Natural killer cell treated with Interleukin-12 subunit alpha and Interleukin-12 subunit beta and Interleukin-15 and Interleukin-18, amount 100 ng/mL, for 72 hours (primary cell): ENCODE measurements at regions not wholly inside any gene's neighbourhood (a gene's known extent, or its start where the extent isn't known, plus 50 kb on each side); places are given as distances from the start of the nearest gene placed in this dataset.
"Not testable (repeated sequence)": the region's sequence is repeated elsewhere in the genome, so short reads cannot be mapped to it uniquely, and the experiment has no call there.

Source experiments
- ATAC-seq, 2 donors: fragments of 150-1000 bp; cut with Tn5 transposase in 1 of 2; sonication (Bioruptor Pico), chemical (Tn5 transposase) in 1 of 2; 2 replicates each; pipeline ENCODE4 v1.10.0; 2021
- DNase-seq: peaks from one replicate; pipeline ENCODE4 v3.0.0; 2022; ENCODE audit warnings: low spot score
- H3K27ac Mint-ChIP-seq, 2 donors: 1 replicate in 1 of 2; 2 replicates in 1 of 2; pipeline ENCODE4 v1.8.0; 2022; ENCODE audit warnings: mixed read lengths in 2 of 2, mild to moderate bottlenecking in 1 of 2, moderate library complexity in 1 of 2
- H3K27me3 Mint-ChIP-seq, 2 donors: 1 replicate in 1 of 2; 2 replicates in 1 of 2; pipeline ENCODE4 v1.8.0; 2022; ENCODE audit warnings: mixed read lengths in 2 of 2
- H3K36me3 Mint-ChIP-seq: one replicate; pipeline ENCODE4 v1.8.0; 2022; ENCODE audit warnings: mixed read lengths
- H3K4me1 Mint-ChIP-seq, 2 donors: 1 replicate in 1 of 2; 2 replicates in 1 of 2; pipeline ENCODE4 v1.8.0; 2022; ENCODE audit warnings: low read depth in 2 of 2, mixed read lengths in 2 of 2, mild to moderate bottlenecking in 1 of 2
- H3K4me3 Mint-ChIP-seq: one replicate; pipeline ENCODE4 v1.8.0; 2022; ENCODE audit warnings: mixed read lengths
- H3K9me3 Mint-ChIP-seq: 2 replicates; pipeline ENCODE4 v1.8.0; 2022; ENCODE audit warnings: mixed read lengths

DNA sequence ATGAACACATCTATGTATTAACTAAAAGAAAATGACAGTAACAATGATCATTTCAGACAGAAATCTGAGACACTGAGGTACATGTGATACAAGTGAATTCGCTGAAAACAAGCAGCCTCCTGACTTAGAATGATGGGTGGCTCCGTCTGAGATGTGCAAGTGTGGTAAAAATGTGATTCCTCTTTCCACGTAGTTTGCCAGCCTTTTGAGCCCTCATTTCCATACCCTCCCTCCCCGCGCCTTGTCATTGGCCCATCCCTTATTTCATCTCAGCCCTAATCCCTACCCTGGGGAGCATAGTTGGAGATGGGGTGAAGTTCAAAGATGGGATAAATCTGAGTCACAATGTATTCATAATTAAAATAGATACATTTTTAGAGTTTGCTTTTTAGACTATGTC, 107.8 kb downstream of the BMP4 start:
- Mint-ChIP-seq H3K9me3 (peaks cover 4% of the 10 kb centered on the region), H3K27me3 (no peaks in the 10 kb centered on the region), H3K4me1 (no peaks in the 10 kb centered on the region), H3K36me3 (no peaks in the 10 kb centered on the region), H3K27ac (no peak overlapping the region), H3K4me3 (no peak overlapping the region)
- DNase-seq (no peak), ATAC-seq (no peak)

DNA sequence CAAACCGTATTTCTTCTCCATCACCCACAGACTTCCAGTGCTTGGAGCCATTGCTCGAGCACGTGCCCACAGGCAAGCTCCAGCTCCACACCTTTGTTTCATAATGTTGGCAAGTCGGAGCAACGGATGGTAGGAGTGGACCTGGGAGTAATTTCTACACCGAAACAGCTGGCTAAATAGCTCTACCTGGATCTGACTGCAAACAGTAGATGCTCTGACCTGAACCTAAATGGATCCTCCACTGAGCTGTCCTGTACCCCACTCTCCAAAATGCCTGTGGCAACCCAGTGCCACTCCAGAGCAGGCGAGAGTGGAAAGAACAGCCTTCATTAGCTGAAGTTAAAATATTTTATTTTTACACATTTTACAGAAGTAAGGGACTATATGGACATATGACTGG, 108.7 kb downstream of the BMP4 start:
- no peaks in the 10 kb centered on the region for H3K27me3 Mint-ChIP-seq
- H3K27ac Mint-ChIP-seq: no peak overlapping the region
- H3K36me3 Mint-ChIP-seq: no peaks in the 10 kb centered on the region
- DNase-seq (no peak), ATAC-seq (no peak)
- no peak overlapping the region for H3K4me3 Mint-ChIP-seq
- H3K4me1 Mint-ChIP-seq: no peaks in the 10 kb centered on the region
- H3K9me3 Mint-ChIP-seq: peaks cover 4% of the 10 kb centered on the region

DNA sequence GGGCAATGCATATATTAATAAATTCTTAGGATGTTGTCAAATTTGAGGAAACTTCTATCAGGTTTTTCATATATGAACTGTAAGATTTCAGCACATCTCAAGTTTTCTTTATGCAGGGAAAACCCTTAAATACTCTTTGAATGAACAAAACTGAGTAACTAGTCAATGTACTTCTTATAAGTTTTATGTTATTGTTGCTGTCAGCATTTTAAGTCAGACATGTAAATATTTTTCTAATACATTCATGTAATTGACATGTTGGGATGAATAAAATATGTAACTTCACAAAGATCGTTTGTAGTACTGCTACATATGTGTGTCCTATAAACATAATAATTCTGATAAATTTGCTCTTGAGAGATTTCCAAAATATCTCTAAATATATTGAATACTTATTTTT, 109.6 kb downstream of the BMP4 start:
- Mint-ChIP-seq H3K36me3 (no peaks in the 10 kb centered on the region), H3K27me3 (no peaks in the 10 kb centered on the region), H3K4me3 (no peak overlapping the region), H3K9me3 (peaks cover 4% of the 10 kb centered on the region), H3K27ac (no peak overlapping the region), H3K4me1 (no peaks in the 10 kb centered on the region)
- ATAC-seq (no peak), DNase-seq (no peak)

DNA sequence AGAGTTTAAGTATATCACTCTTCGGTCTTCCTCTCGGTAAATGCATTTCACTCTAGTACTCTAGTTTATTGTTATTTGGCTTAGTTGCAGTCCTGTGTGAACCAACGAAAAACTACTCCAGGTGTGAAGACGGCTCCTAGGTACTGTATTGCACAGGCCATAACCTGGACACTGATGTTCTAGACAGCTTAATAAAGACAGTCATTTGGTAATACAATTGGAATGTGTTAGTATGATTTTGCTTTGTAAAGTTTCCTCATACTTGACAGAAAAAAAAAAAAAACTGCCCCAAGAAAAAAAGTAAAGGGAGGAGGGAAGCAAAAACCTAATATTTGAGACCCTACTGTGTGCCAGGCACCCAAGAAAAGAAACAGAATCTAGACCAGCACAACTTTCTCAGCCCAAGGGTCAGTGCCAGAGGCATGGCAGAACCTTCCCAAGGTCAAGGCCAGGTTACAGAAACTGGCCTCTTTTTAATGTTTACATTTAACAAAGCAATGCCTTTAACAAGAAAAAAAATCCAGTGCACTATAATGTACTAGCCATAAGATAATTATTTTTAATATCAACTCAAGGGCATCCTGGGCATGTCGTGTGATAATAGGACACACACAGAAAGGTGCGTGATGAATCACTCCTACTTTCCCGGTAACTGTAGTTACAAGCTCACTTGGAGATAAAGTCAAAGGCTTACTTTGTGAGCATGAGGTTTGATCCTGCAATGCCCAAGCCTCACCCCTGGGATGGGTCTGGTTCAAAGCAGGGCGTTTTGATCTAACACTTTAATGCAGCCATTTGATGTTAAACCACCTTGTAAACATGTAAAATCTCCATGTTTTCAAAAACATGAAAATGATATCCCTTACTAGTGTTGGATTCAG, 110.6 kb downstream of the BMP4 start:
- Mint-ChIP-seq H3K27me3 (no peaks in the 10 kb centered on the region), H3K4me1 (no peaks in the 10 kb centered on the region), H3K27ac (no peak overlapping the region), H3K36me3 (no peaks in the 10 kb centered on the region), H3K9me3 (peaks cover 4% of the 10 kb centered on the region), H3K4me3 (no peak overlapping the region)
- DNase-seq: no peak
- ATAC-seq: no peak

DNA sequence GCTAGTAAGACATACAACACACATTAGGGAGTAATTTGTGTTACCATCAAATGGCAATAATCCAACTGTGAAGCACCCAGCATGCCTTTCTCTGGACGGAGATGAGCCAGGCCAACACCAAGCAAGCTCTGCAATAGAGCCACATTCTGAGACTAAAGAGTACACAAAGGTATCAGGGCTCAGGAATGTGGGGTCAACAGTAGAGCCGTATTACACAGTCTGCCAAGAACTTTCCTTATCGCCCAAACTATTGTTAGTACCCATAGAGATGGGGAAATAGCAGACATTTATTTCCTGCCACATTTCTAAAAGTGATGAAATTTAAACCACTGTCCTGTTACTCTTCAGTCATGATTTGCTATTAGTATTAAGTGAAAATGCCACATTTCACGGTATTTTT, 113.7 kb downstream of the BMP4 start:
- no peak overlapping the region for H3K27ac Mint-ChIP-seq
- ATAC-seq (no peak), DNase-seq (no peak)
- no peak overlapping the region for H3K4me3 Mint-ChIP-seq
- H3K4me1 Mint-ChIP-seq: no peaks in the 10 kb centered on the region
- H3K27me3 Mint-ChIP-seq: no peaks in the 10 kb centered on the region
- H3K36me3 Mint-ChIP-seq: peaks cover 7% of the 10 kb centered on the region
- peaks cover 9% of the 10 kb centered on the region for H3K9me3 Mint-ChIP-seq

DNA sequence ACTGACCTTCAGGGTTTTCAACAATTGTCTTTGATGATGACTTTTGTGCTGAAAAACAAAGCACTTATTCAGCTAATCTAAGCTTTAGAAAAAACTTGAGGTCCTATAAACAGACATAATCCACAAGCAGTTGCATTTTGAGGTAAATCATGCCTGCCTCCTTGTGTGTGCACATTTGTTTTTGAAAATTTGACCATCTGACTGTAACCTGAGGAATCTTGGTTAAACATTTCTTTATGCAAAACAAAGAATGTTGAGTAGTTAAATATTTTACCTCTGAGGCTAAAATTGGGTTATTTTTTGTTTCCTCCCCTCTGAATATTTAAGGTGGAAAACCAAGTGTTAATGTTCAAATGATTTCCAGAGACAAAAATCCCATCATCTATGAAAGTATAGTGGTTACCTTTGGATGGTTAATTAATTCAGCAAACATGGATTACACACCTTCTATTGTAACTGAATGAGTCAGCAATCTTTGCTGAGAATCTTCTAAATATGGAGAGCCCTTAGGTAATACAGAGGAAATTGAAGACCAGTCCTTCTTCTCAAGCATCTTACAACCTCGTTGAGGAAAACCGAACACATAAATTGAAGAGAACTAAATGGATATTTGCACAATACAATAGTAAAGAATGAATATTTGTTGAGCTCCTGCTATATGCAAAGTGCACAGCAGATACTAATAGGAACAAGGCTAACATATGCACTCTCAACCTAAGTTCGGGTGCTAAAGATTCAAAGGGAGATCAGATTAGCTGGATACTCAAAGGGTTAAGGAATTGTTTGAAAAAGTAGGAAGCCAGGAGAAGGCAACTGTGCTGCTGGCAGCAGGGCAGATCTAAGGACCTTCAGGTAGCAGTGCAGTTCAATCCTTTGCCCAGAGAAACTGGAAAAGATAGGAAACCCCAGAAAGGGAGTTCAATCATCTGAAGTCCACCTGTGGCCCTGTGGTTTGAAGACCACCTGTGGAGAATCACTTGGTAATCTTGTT, 115.2 kb downstream of the BMP4 start:
- Mint-ChIP-seq H3K27ac (no peak overlapping the region), H3K9me3 (peaks cover 12% of the 10 kb centered on the region), H3K27me3 (no peaks in the 10 kb centered on the region), H3K36me3 (peaks cover 7% of the 10 kb centered on the region), H3K4me1 (no peaks in the 10 kb centered on the region), H3K4me3 (no peak overlapping the region)
- no peak for DNase-seq
- ATAC-seq: no peak

DNA sequence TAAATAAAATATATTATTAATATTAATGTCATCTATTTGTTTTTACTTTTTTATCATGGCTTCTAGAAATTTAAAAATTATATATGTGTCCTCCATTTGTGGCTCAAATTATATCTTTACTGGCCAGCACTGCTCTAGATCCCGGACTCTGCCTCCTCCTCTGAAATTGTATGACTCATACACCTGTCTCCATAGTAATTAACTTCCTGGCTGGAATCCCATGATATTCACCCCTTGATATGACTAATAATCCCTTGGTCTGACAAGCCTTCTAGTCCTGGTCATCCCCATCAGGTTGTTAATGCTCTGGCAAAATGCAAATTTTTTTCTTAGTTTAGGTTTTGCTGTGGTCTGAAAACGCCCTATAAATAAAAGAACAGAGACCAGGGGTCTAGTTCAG, 116.2 kb downstream of the BMP4 start:
- H3K4me3 Mint-ChIP-seq: no peak overlapping the region
- H3K36me3 Mint-ChIP-seq: peaks cover 7% of the 10 kb centered on the region

DNA sequence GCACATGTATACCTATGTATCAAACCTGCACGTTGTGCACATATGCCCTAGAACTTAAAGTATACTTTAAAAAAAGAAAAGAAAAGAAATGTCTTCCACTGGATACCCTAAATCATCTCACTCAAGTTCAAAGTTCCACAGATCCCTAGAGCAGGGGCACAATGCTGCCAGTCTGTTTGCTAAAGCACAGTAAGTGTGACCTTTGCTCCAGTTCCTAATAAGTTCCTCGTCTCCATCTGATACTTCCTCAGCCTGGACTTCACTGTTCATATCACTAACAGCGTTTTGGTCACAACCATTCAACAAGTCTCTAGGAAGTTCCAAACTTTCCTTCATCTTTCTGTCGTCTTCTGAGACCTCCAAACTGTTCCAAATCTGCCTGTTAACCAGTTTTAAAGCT, 118.3 kb downstream of the BMP4 start:
- ATAC-seq: no peak
- H3K27ac Mint-ChIP-seq: no peak overlapping the region
- peaks cover 7% of the 10 kb centered on the region for H3K36me3 Mint-ChIP-seq
- no peak overlapping the region for H3K4me3 Mint-ChIP-seq
- peaks cover 16% of the 10 kb centered on the region for H3K9me3 Mint-ChIP-seq
- no peaks in the 10 kb centered on the region for H3K4me1 Mint-ChIP-seq
- DNase-seq: no peak
- no peaks in the 10 kb centered on the region for H3K27me3 Mint-ChIP-seq

More for the DNA sequence above, 116.2 kb downstream of the BMP4 start:
- peaks cover 12% of the 10 kb centered on the region for H3K9me3 Mint-ChIP-seq
- no peak for ATAC-seq
- no peak overlapping the region for H3K27ac Mint-ChIP-seq
- DNase-seq: no peak
- H3K4me1 Mint-ChIP-seq: no peaks in the 10 kb centered on the region
- no peaks in the 10 kb centered on the region for H3K27me3 Mint-ChIP-seq

DNA sequence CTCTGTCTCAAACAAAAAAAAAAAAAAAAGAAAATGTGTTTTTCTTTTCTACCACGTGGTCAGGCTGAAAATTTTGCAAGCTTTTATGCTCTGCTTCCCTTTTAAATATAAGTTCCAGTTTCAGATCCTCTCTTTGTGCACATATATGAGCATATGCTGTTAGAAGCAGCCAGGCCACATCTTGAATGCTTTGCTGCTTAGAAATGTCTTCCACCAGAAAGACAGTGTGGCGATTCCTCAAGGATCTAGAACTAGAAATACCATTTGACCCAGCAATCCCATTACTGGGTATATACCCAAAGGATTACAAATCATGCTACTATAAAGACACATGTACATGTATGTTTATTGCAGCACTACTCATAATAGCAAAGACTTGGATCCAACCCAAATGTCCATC, 119.0 kb downstream of the BMP4 start:
- not testable (repeated sequence) for H3K4me3 Mint-ChIP-seq, ATAC-seq, DNase-seq, H3K36me3 Mint-ChIP-seq, H3K27ac Mint-ChIP-seq, H3K27me3 Mint-ChIP-seq, H3K4me1 Mint-ChIP-seq
- peaks cover 16% of the 10 kb centered on the region for H3K9me3 Mint-ChIP-seq

DNA sequence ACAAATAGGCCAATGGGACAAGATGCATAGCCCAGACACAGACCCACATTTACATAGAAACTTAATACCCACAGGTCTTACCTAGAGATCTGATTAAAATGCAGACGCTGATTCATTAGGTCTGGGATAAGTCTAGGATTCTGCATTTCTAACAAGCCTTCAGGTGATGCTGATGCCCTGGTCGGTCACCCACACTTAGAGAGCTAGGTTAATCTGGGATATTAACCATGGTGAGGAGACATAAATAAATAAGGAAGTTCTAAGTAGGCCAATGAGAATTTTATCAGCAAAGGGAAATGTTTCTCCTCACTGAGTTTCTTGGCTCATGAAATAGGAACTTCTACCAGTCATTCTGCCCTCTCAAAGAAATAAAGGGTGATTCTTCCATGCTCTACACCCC, 120.1 kb downstream of the BMP4 start:
- no peak overlapping the region for H3K4me3 Mint-ChIP-seq
- no peak overlapping the region for H3K27ac Mint-ChIP-seq
- H3K27me3 Mint-ChIP-seq: no peaks in the 10 kb centered on the region
- ATAC-seq (no peak), DNase-seq (no peak)
- peaks cover 7% of the 10 kb centered on the region for H3K36me3 Mint-ChIP-seq
- H3K4me1 Mint-ChIP-seq: no peaks in the 10 kb centered on the region
- peaks cover 16% of the 10 kb centered on the region for H3K9me3 Mint-ChIP-seq

DNA sequence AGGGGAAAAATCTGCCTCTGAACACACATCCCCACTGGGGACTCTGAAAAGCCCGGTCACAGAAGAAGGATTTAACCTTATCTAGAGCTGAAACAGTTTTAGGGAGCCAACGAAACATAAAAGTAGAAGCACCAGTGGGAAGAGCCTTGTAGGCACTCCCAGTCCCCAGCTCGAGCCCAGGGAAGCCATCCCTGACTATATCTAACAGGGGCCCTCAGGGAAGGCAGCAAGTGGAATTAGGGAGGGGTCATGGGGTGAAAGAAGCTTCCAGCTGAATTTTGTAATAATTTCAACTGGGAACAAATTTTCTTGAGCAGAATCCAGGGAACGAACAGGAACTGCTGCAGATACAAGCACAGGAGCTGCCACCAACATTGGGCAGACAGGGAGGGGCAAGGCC, 127.8 kb downstream of the BMP4 start:
- Mint-ChIP-seq H3K27me3 (no peaks in the 10 kb centered on the region), H3K9me3 (peaks cover 11% of the 10 kb centered on the region), H3K4me3 (no peak overlapping the region), H3K27ac (no peak overlapping the region), H3K4me1 (no peaks in the 10 kb centered on the region), H3K36me3 (no peaks in the 10 kb centered on the region)
- ATAC-seq (no peak), DNase-seq (no peak)

DNA sequence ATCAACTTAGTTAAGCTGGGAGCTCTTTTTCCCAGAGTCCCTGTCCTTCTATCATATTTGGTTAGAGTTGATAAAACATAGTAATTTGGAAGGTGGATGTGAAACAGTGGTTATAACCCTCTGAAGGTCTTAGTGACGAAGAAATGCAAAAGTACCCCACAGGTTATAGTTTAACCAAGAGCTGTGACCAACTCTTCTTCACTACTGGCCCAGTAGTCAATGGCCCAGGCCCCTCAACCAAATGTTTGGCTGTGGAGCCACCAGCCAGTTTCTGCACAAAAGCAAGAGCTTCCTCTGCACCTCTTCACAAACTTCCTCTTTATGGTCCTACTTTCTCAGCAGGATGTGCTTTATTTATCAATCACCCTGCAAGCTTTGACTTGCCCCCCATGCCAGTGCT, 132.6 kb downstream of the BMP4 start:
- Mint-ChIP-seq H3K36me3 (no peaks in the 10 kb centered on the region), H3K27me3 (no peaks in the 10 kb centered on the region), H3K9me3 (peaks cover 4% of the 10 kb centered on the region), H3K27ac (no peak overlapping the region), H3K4me3 (no peak overlapping the region), H3K4me1 (no peaks in the 10 kb centered on the region)
- DNase-seq: no peak
- ATAC-seq: no peak

DNA sequence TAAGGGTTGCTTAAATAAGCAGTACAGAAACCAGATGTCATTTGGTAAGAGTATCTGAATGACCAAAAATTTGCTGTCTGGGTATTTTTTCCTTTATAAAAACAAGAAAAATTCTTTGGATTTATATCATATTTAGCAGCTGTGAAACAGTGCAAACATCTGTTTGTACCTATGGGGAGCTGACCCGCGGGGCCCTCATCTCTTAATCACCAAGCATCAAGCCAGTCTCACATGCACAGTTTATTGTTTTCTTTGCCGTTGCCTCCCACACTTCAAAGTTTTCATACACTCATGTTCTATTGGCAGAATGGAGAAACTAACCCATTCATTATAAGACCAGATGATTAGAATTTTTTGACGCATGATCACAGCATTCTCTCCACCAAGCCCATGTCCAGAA, 142.2 kb downstream of the BMP4 start:
- Mint-ChIP-seq H3K27ac (no peak overlapping the region), H3K4me3 (no peak overlapping the region), H3K9me3 (peaks cover 12% of the 10 kb centered on the region), H3K4me1 (no peaks in the 10 kb centered on the region), H3K27me3 (no peaks in the 10 kb centered on the region), H3K36me3 (no peaks in the 10 kb centered on the region)
- DNase-seq: no peak
- no peak for ATAC-seq

DNA sequence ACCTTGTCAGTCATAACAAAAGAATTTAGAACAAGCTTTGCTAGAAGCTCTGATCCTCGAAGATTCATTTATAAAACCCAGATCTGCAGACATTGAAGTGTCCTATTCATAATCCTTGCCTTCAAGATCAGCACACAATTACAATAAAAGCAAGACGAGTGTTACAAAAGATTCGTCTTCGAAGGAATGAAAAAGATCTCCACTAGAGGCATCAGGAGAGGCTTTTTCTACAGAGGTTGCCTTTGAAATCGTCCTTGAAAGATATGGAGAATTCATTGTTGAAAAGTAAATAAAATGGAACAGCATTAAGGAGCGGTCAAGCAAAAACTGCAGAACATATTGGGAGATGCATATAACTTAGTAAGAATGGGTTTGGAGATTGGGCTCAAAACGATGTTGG, 146.4 kb downstream of the BMP4 start:
- Mint-ChIP-seq H3K36me3 (no peaks in the 10 kb centered on the region), H3K4me3 (no peak overlapping the region), H3K27me3 (no peaks in the 10 kb centered on the region), H3K27ac (no peak overlapping the region), H3K4me1 (no peaks in the 10 kb centered on the region), H3K9me3 (peaks cover 15% of the 10 kb centered on the region)
- DNase-seq (no peak), ATAC-seq (no peak)
